IPS-11a (cell line): ENCODE measurements at regions not wholly inside any gene's neighbourhood (a gene's known extent, or its start where the extent isn't known, plus 50 kb on each side); places are given as distances from the start of the nearest gene placed in this dataset.

Source experiments
- H3K4me3 ChIP-seq: one replicate; pipeline ENCODE4 v1.5.1; 2013; ENCODE audit warnings: low read depth, low read length, control low read depth

DNA sequence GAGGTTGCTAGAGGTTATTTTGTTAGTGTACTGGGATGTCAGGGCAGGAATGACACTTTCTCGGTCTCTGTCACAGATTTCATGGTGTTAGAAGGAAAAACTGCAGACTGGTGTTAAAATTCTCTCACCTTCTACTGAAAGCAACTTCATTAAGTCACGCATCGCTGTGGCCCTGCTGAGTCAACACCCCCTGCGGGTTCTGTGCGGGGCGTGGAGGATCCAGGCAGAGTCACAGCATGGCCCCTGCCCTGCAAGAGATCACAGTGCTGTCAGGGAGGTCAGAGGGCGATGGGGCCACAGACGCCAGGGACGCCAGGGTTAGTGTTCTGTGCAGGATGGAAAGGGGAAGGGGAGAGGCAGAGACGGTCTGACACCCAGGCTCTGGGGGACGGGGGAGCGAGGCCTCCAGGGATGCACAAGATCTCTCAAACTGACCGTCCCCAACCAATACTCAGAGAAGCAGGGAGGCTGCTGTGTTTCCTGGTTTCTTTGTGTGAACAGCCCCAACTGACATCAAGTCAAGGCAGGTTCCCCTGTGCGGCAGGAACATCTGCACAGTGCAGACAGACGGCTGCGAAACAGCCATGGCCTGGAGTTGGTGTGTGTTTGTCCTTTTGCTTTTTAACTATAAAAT, 354.9 kb upstream of the SALL3 start:
- H3K4me3 ChIP-seq = no peak overlapping the region

GRCh38 chr18:78625847-78626246, 353.8 kb upstream of the SALL3 start:
- H3K4me3 ChIP-seq = no peak overlapping the region

DNA sequence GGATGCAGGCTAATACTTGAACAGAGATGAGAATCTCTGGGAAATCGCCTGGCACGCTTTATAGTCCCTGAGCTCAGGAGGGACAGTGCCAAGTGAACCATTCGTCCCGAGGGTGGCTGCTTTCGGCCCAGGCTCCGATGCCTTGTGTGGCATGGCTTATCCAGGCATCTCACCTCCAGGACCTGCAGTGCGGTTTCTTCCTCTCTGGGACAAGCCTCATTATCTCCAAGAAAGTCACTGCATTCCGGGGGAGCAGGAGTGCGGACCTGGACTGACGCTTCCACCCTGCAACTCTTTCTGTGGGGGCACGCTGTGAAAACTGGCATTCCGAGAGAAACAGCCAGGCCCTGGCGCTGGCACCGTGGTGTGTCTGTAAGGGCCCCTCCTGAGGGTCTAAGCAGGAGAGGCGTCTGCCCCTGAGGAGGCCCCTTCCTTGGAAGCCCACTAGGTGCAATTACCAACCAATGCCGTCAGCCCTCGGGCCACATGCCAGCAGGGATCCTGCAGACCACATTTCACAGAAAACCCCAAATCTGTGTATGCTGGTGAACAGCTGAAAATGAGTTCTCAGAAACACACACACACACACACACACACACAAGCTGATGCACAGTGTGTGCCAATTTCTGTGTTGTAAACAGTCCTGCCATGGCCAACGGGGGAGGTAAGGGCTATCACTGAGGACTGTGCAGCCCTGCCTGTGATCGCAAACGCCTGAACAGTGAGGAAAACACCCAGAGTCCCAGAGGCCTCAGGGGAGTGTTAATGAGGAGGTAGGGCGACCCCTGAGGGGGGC, 351.9 kb upstream of the SALL3 start:
- H3K4me3 ChIP-seq = no peak overlapping the region

DNA sequence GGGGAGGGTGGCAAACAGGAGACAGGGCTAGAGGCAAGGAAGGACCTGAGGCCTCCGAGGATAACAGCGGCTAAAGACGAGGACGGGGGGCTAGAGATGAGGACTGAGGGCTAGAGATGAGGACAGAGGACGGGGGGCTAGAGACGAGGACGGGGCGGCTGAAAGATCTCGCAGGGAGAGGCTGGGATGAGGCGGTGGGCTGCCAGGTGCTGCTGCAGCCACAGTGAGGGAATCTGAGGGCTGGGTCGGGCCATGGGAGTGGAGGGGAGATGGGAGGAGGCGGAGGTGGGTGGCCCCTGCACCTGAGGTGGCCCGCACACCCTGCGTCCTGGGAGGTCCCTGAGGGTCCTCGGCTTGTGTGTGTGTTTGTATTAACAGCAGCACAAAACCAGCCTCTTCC, 350.2 kb upstream of the SALL3 start:
- no peak overlapping the region for H3K4me3 ChIP-seq

GRCh38 chr18:78630356-78630755, 349.3 kb upstream of the SALL3 start:
- H3K4me3 ChIP-seq = no peak overlapping the region

DNA sequence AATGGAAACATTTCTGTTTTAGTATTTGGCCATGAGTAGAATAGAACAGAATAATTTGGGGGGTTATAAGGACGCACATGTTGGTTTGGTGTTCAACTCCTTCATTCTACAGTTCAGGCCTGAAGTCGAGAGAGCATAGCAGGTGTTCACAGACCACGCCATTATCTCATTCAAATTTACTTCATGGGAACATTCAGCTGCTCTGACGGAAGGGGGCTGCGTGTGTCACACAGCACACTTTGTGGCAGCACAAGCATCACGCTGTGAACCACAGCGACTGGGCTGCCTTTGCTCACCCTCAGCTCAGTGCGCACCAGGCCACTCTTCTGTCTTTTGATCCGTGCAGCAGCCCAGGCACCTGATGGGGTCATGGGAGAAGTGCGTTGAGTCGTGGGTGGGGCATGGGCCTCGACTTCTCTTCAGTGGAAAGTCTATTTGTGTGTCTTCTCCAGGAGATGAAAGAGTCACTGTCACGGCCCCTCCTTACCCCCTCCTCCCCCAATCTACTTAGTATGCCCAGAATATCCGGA, 348.6 kb upstream of the SALL3 start:
- no peak overlapping the region for H3K4me3 ChIP-seq

DNA sequence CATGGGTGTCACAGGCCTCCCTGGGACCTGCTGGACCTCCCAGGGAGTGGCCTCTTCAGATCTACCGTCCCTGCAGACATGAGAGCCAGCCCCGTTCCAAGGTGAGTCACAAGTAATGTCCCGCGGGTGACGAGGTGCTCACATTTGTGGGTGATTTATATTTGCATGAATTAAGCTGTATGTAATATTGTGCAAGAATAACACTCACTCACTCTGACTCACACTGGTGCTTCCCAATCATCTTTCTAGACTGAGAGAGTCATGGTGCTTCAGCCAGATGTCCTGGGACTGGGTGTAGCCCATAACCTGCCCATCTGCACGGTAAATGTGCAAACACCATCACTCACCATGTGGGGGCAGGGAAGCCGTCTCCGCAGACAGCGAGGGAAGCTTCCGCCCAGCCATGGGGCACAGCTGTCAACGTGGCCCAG, 347.5 kb upstream of the SALL3 start:
- H3K4me3 ChIP-seq = no peak overlapping the region

- H3K4me3 ChIP-seq = no peak overlapping the region
These were observed 345.4 kb upstream of the SALL3 start for GRCh38 chr18:78634061-78634696.

GRCh38 chr18:78635093-78635800, 344.4 kb upstream of the SALL3 start:
- no peak overlapping the region for H3K4me3 ChIP-seq

GRCh38 chr18:78636260-78636659, 343.4 kb upstream of the SALL3 start:
- H3K4me3 ChIP-seq = no peak overlapping the region

- H3K4me3 ChIP-seq = no peak overlapping the region
These were observed 341.9 kb upstream of the SALL3 start for GRCh38 chr18:78637442-78638402.

DNA sequence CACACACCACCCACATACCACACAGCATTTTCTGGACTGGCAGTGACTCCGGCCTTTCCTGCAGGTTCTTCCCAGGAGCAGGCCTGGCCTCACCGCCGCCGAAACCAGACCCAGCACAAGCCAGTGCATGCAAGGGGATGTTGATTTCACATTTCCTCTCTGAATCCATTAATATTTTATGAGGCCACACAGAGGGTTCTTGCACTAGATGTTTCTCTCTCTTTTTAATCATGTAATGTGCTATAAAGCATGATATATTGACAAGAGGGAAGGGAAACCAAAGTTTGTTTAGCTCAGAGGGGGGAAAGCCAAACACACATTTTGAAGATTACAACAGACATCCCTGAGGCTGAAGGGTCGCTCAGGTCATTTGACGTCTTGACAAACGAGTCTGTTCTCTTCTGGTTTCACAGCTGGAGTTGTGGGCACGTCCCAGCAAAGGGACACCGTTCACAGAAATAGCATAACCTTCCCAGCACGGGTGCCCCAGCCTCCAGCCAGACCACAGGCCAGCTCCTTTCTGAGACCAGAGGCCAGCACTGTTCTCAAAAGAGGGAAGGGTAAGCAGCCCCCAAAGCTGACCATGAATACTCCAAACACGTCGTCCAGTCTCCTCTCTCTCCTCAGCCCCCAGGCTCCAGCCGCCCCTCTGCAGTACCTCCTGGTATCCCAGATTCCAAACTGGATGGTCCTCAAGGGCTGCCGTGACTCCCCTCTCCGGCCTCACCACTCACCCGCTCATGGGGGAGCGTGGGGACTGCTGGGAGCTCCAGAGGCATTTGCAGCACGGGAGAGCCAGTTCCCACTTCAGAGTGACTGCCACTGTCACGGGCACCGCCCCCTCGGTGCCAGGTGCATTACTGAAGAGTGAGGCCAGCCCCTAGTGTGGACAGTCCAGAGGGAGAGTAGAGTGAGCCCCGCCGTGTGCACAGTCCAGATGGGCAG, 340.3 kb upstream of the SALL3 start:
- no peak overlapping the region for H3K4me3 ChIP-seq

DNA sequence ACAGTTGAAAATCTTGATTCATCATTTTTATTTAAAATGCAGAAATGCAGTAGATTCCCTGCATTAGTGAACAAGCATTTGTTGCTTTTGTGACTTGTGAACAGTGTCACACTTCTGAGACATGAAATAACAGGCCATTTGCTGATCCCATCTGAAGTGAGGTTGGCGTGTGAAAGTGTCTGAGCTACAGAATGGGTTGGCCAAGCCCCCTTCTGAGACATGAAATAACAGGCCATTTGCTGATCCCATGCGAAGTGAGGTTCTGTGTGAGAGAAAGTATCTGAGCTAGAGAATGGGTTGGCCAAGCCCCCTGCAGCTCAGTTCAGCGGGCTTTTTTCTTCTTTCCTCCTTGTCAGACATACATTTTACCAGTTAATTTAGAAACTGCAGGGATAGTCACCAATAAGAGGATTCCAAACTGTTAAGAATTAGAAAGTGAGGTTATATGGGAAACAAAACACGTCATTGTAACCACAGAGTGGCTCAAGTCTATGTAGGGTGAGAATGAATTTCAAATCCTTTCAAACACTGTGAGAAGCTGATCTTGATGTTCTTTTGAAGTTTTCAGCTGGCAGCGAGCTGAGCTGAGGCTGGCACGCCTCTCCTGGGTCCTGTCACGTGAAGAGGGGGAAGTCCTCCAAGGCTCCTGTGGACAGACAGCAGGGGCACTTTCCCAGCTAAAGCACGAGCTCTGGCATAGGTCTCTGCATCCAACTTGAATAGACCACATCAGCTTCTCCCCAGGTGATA, 339.2 kb upstream of the SALL3 start:
- no peak overlapping the region for H3K4me3 ChIP-seq

- no peak overlapping the region for H3K4me3 ChIP-seq
These were observed 337.9 kb upstream of the SALL3 start for GRCh38 chr18:78641689-78642231.

DNA sequence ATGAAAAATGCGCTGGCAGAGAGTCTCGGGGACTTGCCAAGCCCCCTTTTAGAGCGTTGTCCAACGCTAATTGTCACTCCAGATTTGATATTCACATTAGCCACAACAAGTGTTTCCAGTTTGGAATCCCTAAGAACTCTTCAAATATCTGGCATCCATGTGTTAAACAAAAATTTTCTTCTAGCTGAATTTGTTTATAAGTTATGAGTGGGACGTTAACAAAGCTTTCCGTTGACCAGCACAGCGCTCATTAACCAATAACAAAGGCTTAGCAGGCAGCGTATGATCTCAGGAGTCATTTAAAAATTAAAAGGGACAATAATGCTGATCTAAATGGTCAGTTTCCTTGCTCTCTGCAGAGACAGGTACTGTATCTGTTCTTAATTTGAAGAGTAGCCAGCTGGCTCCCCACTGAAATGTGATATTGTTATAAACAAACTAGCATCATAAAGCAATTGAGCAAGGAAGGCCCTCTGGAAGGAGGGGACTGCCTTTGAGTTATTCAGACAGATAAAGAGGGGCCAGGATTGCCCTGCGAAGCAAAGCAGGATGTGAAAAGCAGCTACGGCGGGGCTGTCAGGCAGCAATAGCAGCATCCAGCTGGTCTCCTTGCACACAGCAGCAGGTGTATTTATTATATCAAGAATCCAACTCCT, 337.2 kb upstream of the SALL3 start:
- no peak overlapping the region for H3K4me3 ChIP-seq

DNA sequence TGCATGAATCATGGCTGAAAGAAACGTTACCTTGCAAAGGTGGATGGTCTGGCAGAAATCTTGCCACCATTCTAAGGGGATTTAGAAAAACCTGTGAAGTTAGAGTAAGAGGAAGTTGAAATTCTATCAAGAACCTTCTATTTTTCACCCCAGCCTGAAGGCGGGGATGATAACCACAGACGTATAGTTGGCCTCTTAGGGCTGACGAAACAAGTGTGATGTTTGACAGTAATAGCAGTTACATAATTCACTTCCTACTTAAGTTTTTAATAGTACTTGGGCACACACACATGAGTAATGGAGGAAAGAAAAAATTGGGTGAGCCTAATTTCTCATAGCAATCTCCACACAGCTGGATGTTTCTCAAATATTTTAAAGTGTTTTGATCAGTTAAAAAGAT, 336.6 kb upstream of the SALL3 start:
- H3K4me3 ChIP-seq = no peak overlapping the region

DNA sequence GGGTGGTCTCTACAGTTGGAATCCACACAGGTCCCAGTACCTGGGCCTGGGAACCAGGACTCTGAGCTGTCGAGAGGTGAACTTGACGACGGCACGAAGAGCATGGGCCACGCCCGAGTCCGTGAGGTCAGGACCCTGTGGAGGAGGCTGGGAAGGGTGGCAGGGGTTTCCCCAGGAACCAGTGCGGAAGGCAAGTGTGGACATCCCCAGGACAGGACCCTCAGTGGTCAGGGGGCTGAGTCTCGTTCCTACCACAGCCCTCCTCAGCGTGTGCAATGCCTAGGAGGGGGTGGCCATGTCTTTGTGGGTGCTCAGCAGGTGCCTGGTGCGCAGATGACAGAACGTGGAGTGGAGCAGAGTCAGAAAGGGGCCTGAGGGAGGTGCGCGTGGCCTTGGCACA, 335.6 kb upstream of the SALL3 start:
- H3K4me3 ChIP-seq = no peak overlapping the region

DNA sequence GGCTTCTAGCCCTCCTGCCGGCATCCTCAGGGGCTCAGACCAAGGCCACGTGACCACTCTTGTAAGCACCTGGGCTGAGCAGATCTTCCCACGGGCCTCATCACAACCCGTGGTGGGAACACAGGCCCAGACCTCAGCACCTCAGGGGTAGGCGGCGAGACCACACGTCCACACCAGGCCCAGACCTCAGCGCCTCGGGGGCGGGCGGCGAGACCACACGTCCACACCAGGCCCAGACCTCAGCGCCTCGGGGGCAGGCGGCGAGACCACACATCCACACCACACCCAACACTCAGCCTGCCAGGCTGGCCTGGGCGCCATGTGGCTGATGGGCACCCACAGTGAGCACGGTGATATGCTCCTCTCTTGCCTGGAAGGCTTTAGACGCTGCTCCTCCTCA, 334.4 kb upstream of the SALL3 start:
- H3K4me3 ChIP-seq = no peak overlapping the region
